ENCODE measurements at regions not wholly inside any gene's neighbourhood (a gene's known extent, or its start where the extent isn't known, plus 50 kb on each side); places are given as distances from the start of the nearest gene placed in this dataset.

- TF ChIP-seq ZFP3 (CRISPR knock-in tag; IDR thresholded peaks at IDR 0.05) = no peak
- no peak for TF ChIP-seq CSRNP3 (CRISPR knock-in tag; IDR thresholded peaks at IDR 0.05)
- no peak for TF ChIP-seq ZNF70 (CRISPR knock-in tag; IDR thresholded peaks at IDR 0.05)
- TF ChIP-seq ISL1 (CRISPR knock-in tag; IDR thresholded peaks at IDR 0.05) = no peak
- TF ChIP-seq TSHZ2 (CRISPR knock-in tag; IDR thresholded peaks at IDR 0.05) = no peak
- no peak for TF ChIP-seq ZNF8 (CRISPR knock-in tag; IDR thresholded peaks at IDR 0.05)
- TF ChIP-seq SNAI2 (CRISPR knock-in tag; IDR thresholded peaks at IDR 0.05) = no peak
Measured at GRCh38 chr11:127632976-127633680, 632.6 kb upstream of the KIRREL3 start.
